Non-pigmented ciliary epithelial cell (primary cell): ENCODE measurements at regions not wholly inside any gene's neighbourhood (a gene's known extent, or its start where the extent isn't known, plus 50 kb on each side); places are given as distances from the start of the nearest gene placed in this dataset.
"Not testable (repeated sequence)": the region's sequence is repeated elsewhere in the genome, so short reads cannot be mapped to it uniquely, and the experiment has no call there.

ENCODE experiments used
- DNase-seq: peaks from one replicate; pipeline ENCODE4 v3.0.0-alpha.2; 2010; ENCODE audit warnings: low read depth

GRCh38 chr4:160701671-160702070 is 1462.1 kb downstream of the FSTL5 start:
- DNase-seq: no peak

DNA sequence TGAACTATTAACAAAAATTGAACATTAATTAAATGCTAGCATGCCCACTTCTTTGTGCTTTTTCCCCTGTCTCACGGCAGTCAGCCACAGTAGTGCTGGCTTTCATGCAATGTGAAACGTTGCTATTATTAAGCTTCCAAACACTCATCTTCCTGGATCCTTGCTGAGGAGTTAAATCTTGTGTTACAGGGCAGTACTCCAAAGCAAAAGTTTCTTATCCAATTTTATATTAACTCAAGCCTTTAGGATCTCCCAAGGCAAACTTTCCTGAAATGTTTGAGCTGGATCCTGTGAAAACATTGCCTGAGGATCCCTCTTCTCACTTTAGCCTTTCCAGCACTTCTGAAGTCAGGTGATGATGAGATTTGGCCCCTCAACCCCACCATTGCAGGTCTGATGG is 1454.8 kb downstream of the FSTL5 start:
- DNase-seq: no peak

DNA sequence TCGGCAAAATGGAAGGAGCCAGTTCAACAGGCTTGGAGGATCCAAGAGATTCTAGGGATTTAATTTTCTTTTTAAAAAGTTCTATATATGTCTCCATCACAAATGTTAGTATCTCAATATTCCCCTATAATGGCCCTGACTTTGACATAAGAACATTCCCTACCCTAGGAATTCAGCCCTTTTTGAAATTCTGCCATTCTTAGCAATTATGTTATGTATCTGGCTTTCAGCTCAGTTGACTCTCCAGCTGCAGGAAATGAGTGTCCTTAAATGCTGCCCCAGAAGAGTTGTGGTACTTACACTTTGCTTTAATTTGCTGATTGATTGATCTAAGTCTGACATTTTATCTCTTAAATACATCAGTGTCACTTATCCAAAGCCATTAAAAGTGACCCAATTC is 1454.3 kb downstream of the FSTL5 start:
- DNase-seq: no peak

DNA sequence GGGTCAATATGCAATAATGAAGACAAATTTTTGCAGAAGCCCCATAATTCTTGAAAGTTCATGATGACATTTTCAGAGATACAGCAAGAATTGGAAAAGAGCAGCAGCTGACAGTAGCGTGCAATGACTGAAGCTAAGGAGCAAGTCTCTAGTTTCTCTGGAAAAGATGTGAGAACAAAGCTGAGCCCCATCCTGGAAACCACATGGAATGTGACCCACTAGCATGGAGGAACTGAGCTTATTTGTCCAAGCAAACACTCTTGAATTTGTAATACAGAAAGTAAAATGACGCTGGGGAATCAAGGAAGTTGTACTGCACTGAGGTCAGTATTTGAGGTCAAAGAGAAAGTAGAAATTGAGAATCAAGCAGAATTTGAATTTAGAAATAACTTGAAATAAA is 1447.2 kb downstream of the FSTL5 start:
- no peak for DNase-seq

GRCh38 chr4:160717848-160718247 is 1446.0 kb downstream of the FSTL5 start:
- DNase-seq: no peak

- DNase-seq: no peak
These were observed 1439.7 kb downstream of the FSTL5 start for GRCh38 chr4:160724063-160724462.

- peak; percentile 4 for DNase-seq
These were observed 1418.7 kb downstream of the FSTL5 start for GRCh38 chr4:160745126-160745525.

GRCh38 chr4:160746585-160746984 is 1417.2 kb downstream of the FSTL5 start:
- DNase-seq: not testable (repeated sequence)

GRCh38 chr4:160772668-160773067 is 1391.1 kb downstream of the FSTL5 start:
- DNase-seq: no peak

GRCh38 chr4:160795216-160795615 is 1368.6 kb downstream of the FSTL5 start:
- no peak for DNase-seq

DNA sequence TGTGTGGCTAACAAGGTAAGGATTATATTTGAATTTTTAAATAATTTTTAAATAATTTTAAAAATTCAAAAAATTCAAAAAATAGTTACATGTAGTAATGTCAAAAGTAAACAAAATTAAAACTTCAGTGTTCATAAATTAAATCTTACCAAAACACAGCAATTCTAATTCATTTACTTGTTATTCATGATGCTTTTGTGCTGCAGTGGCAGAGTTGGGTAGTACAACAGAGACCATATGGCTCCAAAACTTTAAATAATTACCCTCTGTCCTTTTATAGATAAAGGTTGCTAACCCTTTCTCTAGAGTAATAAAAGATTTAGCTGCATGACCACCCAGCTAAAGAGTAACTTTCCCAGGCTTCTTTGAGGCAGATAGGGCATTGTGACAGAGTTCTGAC is 1355.6 kb downstream of the FSTL5 start:
- DNase-seq: no peak

DNA sequence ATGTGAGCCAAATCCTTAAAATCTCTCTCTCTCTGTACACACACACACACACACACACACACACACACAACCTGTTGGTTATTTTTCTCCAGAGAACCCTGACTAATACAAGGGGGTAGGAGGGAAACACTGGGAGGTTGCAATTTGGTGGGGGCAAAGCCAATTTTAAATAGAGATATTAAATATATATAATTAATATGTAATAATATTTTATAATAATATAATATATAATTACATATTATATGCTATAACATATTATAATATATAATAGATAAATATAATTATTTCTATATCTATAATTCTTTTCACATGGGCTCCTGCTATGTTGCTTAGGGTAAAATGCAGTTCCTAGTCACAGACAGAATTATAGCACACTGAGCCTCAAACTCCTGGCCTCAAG is 1354.2 kb downstream of the FSTL5 start:
- DNase-seq: no peak

DNA sequence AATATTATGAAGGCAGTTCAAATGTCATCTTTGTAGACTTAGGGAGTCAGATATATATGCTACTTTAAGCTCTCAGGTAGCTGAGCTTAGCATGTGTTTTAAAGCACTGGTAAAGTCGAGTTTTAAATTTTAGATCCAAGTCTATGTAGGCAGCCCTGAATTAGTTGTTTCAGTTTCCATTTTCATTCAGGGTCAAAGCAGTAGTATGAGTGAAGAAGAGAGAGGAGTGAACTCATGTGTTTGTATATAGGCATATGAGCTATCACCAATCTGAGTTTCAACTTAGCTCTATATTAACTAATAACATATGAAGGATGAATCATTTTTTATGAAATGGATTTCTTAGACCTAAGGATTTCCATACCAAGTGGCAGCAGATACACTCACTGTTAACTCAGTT is 1353.4 kb downstream of the FSTL5 start:
- DNase-seq: no peak

DNA sequence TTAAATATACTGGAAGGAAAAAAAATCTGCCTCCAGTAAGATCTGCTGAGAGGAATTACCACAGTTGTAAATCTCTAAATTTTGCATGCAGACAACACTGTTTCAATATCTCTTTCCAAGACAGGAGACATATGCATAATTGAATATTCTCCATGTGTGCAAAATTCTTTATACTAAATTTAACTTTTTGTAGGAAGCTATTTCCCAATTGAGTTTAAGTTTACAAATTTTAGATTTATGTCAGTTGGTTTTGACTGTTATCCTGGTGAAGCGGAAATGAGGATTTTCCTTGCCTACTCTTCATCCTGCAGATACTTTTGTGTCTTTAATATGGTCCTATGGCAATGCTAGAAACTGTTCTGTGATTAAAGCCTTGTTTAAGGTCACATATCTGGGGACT is 1352.9 kb downstream of the FSTL5 start:
- DNase-seq: no peak

DNA sequence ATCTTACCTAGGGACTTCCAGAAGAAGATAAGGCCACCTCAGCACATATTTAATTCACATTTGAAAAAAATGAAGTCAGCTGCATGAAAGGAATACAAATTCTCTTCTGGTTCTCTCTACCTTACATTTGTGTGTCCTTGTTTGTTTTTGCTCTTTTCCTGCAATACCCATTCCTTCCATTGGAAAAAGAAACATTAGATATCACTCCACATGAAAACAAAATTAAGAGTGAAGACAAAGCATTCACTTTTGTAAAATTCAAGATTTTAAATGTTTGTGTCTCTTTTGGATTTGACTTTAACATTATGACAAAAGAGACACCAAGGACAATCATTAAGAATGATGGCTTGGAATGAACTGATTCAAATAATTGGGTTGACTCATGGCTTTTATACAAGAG is 1351.8 kb downstream of the FSTL5 start:
- DNase-seq: no peak

- no peak for DNase-seq
These were observed 1349.1 kb downstream of the FSTL5 start for GRCh38 chr4:160814726-160815125.

DNA sequence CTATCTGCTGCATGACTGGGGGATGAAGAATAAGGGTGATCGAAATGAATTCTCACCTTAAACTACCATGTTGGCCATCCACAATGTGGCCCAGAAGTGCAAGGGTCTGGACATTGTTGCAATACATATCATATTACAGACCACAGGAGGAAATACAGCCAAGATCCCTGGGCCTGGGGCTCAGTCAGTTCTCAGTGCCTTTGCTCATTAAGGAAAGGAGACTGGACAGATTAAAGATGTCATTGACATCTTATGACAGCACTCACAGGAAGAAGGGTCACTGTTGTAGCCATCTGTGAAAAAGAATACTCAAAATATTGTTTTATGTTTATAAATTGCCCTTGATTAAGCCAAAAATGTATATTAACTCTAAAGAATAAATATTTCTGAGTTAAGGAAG is 1345.2 kb downstream of the FSTL5 start:
- no peak for DNase-seq

DNA sequence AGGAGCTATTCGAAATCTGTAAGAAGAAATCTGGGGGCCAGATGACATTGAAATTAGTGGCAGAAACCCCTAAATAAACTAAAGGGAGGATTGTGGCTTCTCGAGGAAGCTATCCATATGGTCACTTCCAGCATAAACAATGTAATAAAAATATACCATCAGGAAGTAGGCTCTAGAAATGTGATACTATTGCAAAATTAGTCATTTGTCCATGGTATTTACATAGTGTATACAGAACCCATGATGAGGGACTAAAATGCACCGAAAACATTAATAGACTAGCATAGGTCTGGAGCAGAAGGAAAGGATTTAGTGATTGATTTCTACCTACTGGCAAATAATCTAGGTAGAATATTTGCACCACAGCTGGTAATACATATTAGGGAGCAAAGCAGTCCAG is 1344.0 kb downstream of the FSTL5 start:
- no peak for DNase-seq

DNA sequence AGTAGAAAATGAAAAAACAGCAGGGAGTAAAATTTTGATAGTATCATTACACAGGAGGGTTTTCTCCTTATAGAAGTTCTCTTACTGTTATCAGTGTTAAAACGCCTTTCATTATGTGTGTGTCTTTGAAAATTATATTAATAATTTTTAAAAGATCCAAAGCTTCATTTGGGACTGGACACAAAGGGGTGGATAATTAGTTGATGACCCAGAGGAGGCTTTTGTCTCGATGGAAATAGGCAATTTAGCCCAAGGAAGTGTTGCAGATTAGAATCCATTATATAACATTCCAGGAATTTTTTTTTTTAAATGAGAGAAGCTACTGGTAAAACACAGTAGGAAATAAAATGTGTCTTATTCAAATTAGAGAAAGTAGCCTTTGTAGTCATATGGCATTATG is 1339.3 kb downstream of the FSTL5 start:
- no peak for DNase-seq

GRCh38 chr4:160825644-160826338 is 1338.0 kb downstream of the FSTL5 start:
- no peak for DNase-seq

DNA sequence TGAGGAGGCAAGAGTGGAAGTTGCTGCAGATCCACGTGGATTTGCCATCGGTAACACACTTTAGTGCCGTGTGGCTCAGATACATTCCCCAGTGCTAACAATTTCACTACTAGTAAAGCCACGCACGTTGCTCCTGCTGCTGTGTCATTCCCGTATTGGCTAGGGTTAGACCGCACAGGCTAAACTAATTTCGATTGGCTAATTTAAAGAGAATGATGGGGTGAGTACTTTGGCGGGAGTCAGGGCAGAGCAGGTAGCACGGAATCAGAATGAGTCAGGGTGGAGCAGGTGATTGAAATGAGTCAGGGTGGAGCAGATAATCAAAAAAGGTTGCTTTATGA is 1337.5 kb downstream of the FSTL5 start:
- no peak for DNase-seq

GRCh38 chr4:160831165-160831922 is 1332.5 kb downstream of the FSTL5 start:
- DNase-seq: no peak

DNA sequence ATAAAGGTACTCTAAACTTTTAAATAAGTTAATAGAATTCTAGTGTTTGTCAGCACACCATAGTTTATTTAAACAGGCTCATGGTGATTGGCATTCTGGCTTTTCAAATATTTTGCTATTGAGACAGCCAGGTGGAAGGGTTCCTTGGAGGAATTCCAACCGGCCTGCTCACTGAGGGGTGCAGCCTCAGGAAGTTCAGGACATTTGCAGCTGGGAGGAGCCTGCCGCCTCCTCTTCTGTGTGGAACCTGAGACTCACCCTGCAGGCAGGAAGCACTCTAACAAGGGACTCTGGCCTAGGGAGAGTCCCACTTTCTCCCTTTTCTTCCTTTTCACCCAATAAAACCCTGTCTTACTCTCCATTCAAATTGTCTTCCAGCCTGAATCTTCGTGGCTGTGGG is 1328.0 kb downstream of the FSTL5 start:
- DNase-seq: no peak

DNA sequence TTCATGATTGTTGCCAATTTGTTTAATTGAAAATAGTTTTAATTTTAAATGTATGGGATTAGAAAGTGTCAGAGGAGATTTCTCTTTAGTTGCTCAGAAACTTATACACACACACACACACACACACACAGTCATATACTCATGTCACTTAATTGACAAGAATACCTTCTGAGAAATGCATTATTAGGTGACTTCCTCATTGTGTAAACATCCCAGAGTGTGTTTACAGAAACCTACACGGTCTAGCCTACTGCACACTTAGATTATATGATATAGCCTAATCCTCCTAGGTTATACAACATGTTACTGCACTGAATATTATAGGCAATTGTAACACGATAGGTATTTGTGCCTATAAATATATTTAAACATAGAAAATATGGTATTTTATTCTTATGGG is 1327.4 kb downstream of the FSTL5 start:
- DNase-seq: no peak
